Suppressor macrophage (primary cell): ENCODE measurements at regions not wholly inside any gene's neighbourhood (a gene's known extent, or its start where the extent isn't known, plus 50 kb on each side); places are given as distances from the start of the nearest gene placed in this dataset.
A peak's percentile ranks its signal among the peaks of the same experiment; 100 is the strongest.

Source experiments
- DNase-seq, 4 experiments: peaks; one replicate each; pipeline ENCODE4 v3.0.0-alpha.2; 2020 to 2022

- DNase-seq: no peak
These were observed 269.4 kb downstream of the TCF7L2 start for GRCh38 chr10:113219446-113219845.

- peak in 3 of 4 experiments; percentile 7 to 17 (median 13) for DNase-seq
These were observed 271.7 kb downstream of the TCF7L2 start for GRCh38 chr10:113221756-113222168.

GRCh38 chr10:113222207-113222606 lies 272.2 kb downstream of the TCF7L2 start:
- DNase-seq: no peak

- DNase-seq: no peak
These were observed 275.3 kb downstream of the TCF7L2 start for GRCh38 chr10:113225364-113225763.

- no peak for DNase-seq
These were observed 275.9 kb downstream of the TCF7L2 start for GRCh38 chr10:113225903-113226302.

GRCh38 chr10:113226399-113226798 lies 276.4 kb downstream of the TCF7L2 start:
- no peak for DNase-seq

GRCh38 chr10:113226831-113227445 lies 276.9 kb downstream of the TCF7L2 start:
- DNase-seq: no peak

- DNase-seq: no peak
These were observed 278.5 kb downstream of the TCF7L2 start for GRCh38 chr10:113228530-113228929.

- no peak for DNase-seq
These were observed 280.1 kb downstream of the TCF7L2 start for GRCh38 chr10:113230011-113230610.

- peak in 2 of 4 experiments; percentile 14 to 33 for DNase-seq
These were observed 283.0 kb downstream of the TCF7L2 start for GRCh38 chr10:113232928-113233511.

- peak in 2 of 4 experiments; percentile 30 for DNase-seq
These were observed 284.4 kb downstream of the TCF7L2 start for GRCh38 chr10:113234481-113234880.

GRCh38 chr10:113235508-113235907 lies 285.5 kb downstream of the TCF7L2 start:
- peak; percentile 71 to 87 (median 85) for DNase-seq

GRCh38 chr10:113236998-113237397 lies 287.0 kb downstream of the TCF7L2 start:
- no peak for DNase-seq

GRCh38 chr10:113239566-113240350 lies 289.7 kb downstream of the TCF7L2 start:
- DNase-seq: peak; percentile 59 to 73 (median 70)

GRCh38 chr10:113240736-113241135 lies 290.7 kb downstream of the TCF7L2 start:
- no peak for DNase-seq

GRCh38 chr10:113241599-113242360 lies 291.7 kb downstream of the TCF7L2 start:
- no peak for DNase-seq

- DNase-seq: no peak
These were observed 293.3 kb downstream of the TCF7L2 start for GRCh38 chr10:113243311-113243710.

- no peak for DNase-seq
These were observed 294.7 kb downstream of the TCF7L2 start for GRCh38 chr10:113244750-113245149.

- DNase-seq: no peak
These were observed 295.2 kb downstream of the TCF7L2 start for GRCh38 chr10:113245286-113245685.

- DNase-seq: no peak
These were observed 297.0 kb downstream of the TCF7L2 start for GRCh38 chr10:113247050-113247449.

- DNase-seq: no peak
These were observed 299.9 kb upstream of the HABP2 start for GRCh38 chr10:113252650-113253618.
